SHP77 (cell line): ENCODE measurements at regions not wholly inside any gene's neighbourhood (a gene's known extent, or its start where the extent isn't known, plus 50 kb on each side); places are given as distances from the start of the nearest gene placed in this dataset.
A peak's percentile ranks its signal among the peaks of the same experiment; 100 is the strongest.

Experiments used
- DNase-seq, 2 experiments: peaks; one replicate each; lab custom pipeline; 2025; lab: John Stamatoyannopoulos, UW

DNA sequence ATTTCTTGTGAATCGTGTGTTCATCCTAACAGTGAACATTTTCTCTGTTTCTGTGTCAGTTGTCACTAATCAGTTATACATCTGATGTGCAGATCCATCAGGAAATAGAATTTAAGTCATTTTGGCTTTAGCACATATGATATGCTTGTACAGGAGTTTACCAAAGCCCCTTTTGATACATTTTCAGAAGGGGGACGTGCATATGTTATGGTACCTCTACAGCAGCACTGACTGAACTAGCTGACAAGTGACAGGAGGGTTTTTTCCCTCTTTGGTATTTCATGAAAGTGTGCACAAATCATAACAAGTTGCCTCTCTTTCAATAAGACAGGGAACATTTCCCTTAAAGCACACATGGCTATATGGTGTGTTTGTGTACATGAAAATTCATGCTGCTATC is 536.5 kb downstream of the PLCL1 start:
- DNase-seq: no peak

DNA sequence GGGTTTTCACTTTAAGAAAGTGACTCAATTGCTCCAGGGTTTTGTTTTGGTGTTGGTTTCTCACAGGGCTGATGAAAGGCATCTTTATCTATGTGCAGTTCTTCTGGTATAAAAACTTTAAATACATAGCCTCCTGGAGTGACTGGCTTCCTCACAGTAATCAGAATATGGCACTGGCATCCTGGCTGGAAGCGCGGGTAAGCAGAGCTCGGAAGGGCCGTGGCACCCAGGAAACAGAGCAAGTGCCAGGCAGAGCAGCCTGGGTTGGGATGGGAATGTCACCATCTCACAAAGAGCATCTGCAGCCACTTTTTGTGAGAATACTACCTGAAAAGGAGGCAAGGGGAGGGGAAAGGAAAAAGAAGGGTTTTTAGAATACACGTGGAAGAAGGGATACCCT is 534.7 kb downstream of the PLCL1 start:
- DNase-seq: no peak

DNA sequence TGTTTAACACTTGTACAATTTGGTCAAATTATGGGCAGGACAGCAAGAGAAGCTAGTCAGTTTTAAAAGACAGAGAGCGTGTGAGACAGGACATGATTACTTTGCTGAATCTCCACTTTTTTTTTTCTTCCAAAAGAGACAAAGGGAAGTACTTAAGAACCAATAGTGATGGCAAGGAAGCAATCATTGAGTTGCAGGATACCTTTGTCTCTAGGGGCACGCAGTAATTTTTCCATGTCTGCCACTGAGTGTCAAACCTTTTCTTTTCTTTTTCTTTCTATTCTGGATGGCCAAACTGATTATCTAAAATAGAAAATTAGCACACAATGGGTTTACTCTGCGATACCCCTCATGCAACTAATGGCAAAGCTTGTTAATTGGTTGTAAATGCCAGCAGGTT is 533.0 kb downstream of the PLCL1 start:
- no peak for DNase-seq

DNA sequence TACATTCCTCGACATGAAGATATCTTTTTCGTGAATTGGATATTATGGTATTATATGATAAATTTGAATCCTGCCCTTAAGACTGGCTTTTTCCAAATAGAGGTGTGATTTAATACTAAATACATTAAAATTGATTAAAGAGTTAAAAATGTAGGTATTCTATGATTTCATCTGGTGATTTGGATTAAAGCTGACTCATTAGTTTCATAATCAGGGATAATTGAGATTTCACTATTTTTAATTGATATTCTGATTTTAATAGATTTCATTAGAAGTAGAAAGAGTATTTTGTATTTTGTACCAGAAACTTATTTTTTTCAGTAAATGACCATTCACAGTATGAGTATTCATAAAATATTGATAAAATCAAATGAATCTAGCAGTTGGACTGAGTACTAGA is 524.1 kb downstream of the PLCL1 start:
- DNase-seq: no peak

DNA sequence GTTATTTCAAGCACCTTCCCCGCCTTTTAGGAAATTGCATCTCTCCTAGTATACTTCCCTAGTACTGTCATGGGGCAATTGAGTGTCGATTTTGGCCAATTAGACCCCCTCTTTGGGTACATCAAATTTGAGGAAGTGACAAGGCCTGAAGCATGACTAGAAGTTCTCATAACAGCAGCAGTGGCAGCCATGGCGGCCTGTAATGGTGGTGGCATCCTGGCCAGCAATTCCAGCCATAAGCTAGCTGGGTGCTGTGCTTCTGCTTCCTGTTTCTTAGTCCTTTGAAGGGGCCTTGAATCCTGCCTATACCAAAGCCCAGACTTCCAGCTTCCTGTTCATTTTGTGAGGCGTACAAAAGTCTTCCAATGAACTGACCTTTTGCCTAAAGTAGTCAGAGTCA is 523.1 kb downstream of the PLCL1 start:
- DNase-seq: no peak

DNA sequence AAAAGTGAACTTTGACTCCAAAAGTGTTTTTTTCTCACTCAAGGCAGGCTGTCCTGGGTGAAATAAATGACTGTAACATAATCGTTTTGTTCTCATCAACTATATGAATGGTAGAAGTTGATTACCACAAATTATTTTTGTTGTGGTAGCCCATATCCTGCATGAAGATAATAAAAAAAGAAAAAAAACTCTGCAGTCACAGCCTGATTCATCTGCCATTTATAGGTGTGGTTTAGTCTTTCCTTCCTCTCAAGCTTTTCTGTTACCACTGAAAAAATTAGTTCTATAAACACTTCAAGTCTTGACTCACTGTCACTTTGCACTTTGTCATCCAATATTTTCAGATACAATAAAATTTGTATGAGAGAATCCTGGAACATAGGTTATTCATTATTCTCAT is 522.0 kb downstream of the PLCL1 start:
- DNase-seq: no peak

DNA sequence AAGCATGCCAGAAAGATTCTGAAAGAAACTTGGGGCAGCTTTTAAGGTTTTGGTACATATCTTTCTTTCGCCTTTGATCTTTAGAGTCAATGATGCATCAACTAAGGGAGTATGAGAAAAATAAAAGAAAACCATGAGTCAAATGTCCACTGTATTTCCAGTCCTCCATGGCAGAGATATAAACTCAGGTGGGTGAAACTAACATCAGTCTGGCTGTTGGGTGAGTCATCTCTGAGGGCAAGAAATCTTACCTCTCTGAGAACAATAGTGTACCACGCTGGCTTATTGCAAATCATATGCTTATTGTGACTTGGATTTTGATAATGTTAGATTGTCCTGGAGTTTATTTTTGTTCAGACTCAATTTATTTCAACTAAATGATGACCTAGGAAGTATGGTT is 521.0 kb downstream of the PLCL1 start:
- no peak for DNase-seq

DNA sequence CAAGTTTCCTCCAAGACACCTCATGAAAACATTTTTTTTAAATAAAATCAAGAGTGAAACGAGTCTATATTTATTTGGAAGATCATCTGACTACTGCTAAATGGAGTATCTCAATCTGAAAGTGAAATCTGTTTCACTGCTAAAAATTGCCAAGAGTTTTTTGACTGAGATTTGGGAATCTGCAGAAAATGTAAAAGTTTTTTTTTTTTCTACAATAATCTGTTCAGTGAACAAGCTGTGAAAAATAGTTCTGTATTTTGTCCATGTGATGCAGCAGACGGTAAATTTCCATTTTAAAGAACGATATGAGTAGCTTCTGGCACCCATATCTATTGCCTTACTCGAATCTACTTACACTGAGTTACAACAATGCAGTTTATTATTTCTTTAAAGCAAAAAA is 519.7 kb downstream of the PLCL1 start:
- no peak for DNase-seq

DNA sequence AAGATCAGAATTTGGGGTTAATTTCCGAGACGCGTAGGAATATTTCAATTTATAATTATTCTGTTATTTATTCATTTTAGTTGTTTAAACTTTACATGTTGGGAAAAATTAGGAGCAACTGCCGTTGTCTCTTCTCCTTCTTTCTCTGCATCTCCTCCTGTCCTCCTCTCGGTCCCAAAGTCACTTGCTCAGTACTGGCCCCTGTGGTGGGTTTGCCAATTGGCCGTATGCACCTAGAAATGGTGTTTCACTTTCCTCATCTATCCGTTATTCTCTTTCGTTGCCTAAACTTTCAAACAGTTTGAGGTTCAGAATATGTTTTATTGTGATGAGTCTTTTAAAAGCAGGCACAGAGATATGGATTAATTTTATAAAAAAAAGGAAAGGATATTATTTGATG is 517.9 kb downstream of the PLCL1 start:
- DNase-seq: no peak

DNA sequence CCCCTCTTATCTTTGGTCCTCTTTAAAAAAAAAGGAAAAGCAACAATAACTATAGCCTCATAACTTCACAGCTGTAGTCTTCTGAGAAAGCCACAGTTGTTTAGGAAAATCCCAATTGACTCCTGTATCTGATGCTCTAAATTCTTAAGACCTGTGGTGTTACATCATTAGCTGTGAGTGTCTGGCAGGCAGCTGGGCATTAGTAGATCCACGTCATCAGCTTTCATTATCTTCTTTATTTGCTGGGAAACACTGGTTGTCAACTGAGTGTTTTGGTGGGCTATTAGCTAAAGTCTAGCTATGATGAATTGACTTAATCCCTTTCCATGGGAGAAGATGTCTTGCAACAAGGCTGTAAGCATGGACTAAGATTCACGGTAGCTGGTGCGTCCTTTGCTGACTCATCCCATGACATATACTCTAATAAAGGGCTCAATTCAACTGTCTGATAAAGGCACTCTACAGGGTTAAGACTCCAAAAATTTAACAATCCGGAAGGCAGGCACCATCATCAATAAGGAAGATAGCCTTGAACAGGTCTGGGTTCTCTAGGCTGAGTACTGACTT is 517.2 kb downstream of the PLCL1 start:
- no peak for DNase-seq

DNA sequence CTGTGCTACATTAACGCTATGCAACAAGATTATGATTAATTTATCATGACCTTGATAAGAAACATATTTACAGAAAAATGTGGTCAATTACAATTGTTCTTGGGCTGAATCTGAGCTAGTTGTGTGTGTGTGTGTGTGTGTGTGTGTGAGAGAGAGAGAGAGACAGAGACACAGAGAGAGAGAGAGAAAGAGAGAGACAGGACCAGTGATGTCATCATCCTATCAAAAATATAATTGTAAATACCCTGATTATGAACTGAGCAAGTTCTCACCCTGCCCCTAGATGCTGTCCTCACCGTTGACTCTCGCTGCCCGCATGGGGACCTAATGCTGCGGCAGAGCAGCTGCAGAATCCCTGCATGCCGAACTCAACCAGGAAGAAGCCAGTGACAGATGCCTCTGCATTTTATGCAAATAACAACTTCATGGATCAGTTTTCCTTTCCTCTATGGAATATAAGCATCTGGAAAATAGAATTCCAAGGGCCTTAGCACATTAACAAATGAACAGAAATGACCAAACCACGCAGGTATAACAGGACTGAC is 512.5 kb downstream of the PLCL1 start:
- peak; percentile 53 to 75 for DNase-seq

DNA sequence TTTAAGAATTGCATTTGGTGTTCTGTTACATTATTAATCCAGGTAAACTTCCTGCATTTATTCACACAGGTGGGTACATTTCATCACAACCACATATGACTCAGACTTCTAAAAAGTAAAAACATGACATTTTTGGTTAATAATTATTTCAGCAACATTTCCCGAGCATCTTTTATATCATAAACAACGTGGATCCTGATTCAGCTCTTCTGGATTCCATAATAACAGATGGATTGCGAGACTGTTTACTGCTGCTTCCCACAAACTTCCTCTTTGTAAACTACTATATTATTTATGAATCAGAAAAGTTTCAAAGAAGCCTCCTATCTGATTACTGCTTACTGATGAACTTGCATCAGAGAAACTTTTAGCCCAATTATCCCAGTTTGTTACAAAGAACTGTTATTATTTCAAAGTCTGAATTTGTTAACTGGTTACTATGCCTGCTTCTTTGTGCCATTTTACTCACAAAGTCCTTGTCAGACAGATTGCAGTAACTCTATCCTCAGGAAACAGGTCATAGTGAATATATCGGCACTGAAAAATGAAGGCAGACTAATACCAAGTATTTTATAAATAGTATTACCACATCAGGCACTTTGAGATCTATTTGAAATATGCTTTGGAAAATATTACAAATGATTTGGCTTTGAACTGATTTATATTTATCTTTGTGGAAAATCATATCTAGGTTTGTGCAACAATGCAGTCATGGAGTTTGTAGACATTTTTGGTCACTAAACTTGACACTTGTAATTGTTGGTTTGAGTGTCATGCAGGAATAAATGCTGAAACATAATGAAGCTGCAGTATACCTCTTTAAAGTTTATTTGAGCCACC is 511.6 kb downstream of the PLCL1 start:
- DNase-seq: no peak

DNA sequence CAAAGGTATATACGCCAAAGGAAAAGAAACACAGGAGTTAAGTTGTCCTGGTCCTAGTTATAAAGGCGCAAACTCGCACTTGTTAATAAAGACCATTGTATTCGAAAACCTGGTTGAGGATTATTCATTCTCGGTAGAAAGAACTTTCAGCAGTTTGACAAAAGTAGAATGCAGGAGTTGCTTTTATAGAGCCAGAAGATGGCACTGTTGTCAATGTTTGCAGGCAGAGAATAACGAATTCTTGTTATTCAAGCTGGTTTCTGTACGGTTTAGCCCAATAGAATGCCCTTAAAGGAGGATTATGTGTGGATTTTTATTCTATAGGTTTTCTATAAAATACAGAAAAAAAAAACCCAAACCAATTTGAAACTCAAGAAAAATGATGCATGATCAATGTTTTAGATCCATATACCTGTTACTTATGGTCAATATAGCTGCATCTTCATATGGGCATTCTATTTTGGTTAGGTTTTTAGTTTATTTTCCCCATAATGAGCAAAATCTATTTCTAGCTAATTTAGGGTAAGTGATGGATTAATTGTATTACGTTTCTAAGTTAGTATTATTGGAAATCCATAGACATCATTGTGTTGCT is 510.3 kb downstream of the PLCL1 start:
- DNase-seq: peak; percentile 54 to 78

DNA sequence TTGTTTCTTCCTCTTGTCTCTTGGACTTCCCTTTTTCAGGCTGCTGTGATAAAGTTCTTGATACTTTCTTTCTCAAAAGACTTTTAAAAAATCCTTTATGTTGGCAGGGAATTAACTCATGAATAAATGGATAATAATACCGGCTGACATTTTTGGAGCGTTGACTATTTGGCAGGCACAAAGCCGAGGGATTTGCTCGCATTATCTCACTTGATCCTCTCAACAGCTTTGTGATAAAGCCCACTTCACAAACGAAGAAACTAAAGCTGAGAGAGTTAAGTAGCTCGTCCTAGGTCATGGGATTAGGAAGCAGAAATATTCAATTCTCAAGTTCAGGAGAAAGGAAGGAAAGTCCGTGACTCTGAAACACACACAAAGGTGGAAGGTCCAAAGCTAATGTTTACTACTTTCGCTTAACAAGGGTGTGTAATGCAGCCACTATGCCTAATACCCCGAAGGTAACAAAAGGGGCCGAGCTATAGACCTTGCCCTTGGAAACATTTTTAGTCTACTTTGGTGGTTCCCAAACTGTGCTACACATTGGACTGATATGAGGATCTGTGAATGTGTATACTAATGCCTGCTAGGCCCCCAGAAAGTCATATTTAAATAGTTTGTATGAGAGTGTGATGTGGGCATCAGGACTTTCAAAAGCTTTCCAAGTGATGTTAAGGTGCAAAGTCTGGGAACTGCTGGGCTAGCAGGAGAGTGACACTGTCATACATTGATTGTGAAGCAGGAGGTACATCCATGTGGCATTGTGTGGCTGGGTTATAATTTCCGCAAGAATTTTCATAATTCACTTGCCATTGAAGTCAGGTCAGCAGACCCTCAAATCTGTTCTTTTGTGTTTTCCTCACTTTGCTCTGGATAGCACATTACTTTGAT is 508.4 kb downstream of the PLCL1 start:
- DNase-seq: no peak

DNA sequence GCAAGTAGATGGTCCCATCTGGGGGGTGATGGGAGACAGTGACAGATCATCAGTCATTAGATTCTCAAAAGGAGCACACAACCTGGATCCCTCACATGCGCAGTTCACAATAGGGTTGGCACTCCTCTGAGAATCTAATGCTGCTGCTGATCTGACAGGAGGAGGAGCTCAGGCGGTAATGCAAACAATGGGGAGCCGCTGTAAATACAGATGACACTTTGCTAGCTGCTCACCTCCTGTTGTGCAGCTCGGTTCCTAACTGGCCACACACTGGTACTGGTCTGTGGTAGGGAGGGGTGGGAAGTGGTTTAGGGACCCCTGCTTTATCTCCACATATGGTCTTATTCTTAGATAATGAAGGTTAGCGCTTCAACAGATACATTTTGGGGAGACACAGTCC is 506.6 kb downstream of the PLCL1 start:
- DNase-seq: no peak

DNA sequence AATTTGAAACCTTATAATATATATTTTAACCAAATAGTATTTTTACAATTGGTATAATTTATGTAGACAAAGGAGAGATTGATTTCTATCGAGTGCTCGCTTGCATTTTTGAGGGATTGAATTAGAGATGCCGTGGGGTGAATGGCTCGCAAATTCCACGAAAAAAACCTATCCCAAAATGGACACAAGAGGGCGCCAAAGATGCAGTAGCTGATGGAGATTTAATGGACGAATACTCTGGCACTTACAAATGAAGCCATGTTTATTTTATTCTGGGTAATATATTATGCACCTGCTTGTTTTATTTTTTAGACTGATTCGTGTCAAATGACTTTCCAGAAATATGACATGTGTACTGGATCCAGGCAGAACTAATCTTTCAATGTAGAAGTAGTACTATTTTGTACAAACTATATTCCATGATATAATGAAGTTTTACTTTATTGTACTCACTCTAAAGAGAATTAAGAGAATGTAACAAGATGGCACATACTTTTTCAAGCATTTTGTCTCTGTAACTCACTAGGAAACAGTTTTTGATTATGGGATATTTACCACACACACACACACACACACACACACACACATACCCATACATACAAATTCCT is 505.4 kb downstream of the PLCL1 start:
- peak; percentile 35 to 52 for DNase-seq

DNA sequence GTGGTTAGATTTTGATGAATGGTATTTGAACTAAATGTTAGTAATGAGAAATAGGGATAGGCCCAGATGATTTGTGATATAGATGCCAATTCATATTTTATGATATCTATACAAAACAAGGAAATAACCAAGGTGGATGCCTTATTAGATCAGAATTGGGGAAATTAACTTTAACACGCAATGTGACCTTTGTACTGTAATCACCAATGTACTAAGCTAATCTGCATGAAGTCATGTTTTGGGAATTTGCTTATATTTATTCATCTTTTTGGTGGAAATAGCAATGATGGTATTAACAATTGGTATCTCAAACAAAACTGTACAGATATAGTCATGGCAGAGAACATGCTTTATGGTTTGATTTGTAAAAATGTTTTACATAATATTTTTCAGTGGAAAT is 504.7 kb downstream of the PLCL1 start:
- no peak for DNase-seq

DNA sequence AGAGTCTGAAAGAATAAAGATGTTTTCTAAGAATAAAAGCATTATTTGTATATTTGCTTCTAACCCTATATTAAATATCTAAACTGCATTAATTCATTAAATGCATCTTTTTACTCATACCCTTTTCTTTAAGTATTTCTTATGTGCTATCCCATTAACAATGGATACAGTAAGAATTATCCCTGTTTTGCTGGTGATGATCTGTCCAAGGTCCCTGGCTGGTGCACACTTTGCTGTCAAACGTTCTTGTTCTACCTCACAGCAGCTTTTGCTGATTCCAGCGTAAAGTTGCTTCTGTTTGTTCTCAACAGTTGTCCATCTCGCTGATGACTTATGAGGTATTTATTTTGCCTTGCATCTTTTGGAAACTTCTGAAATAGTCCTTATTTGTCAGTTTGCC is 504.0 kb downstream of the PLCL1 start:
- DNase-seq: no peak

DNA sequence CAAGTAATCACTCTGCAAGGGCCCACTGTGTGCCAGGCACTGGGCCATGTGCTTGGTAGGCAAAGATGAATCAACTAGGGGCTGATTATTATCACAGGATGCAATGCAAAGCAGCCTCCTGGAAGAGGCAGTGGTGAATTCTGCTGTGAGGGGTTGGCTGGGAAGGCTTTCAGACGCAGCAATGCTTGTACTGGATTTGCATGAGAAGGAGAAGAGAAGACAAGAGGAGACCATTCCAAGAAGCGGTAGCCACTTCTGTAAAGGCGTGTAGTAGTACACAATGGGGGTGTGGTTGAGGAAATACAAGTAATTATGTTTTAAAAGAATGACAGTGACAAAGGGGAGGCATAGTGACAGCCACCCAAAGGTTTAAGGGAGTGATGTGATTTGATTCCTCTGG is 502.7 kb downstream of the PLCL1 start:
- no peak for DNase-seq

DNA sequence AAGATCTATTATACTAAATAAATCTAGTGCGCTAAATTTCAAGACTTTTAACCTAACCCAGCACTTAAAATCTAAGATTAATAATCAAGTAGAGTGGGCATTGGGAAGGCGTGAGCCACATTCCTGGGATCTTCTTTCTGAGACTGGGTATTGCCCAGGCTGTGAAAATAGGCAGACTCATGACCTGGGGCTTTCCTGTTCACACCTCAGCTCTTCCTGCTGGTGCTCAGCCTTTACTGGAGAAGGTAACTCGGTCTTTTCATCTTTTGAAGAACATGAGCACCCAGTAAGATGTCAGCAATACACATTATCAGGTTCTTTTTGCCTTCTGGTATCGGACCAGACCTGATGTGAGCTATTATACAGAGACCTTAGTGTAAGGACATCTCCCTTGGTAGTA is 500.5 kb downstream of the PLCL1 start:
- DNase-seq: no peak

DNA sequence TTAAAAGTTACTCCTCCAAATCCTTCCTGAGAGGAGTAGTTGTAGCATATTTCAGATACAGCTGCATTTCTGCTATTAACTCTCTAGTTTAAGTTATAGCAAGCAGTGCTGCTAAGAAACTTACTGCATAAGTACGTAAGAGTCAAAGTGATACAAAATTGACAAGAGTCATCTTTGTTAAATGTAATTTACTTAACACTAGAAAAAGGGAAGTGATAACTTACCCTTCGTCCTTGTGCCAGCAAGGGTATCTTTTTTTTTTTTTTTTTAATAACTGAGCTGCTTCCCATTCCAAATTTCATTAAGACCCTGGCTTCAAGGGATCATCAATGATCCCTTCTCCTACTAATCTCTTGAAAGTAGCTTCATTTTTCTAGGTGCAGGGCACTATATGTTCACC is 493.0 kb downstream of the PLCL1 start:
- DNase-seq: no peak
